Brain microvascular endothelial cell (primary cell): ENCODE measurements at regions not wholly inside any gene's neighbourhood (a gene's known extent, or its start where the extent isn't known, plus 50 kb on each side); places are given as distances from the start of the nearest gene placed in this dataset.

ENCODE experiments used
- DNase-seq: peaks from one replicate; pipeline ENCODE4 v3.0.0-alpha.2; 2020
- H3K27ac ChIP-seq: fragments of 250-450 bp; sonication (Bioruptor Pico); 2 replicates; pipeline ENCODE4 v1.5.1; 2020; ENCODE audit warnings: mild to moderate bottlenecking, moderate library complexity
- H3K27me3 ChIP-seq: fragments of 250-450 bp; sonication (Bioruptor Pico); replicated peaks from 2 replicates; pipeline ENCODE4 v1.5.1; 2020; ENCODE audit warnings: mild to moderate bottlenecking
- H3K36me3 ChIP-seq: fragments of 250-450 bp; sonication (Bioruptor Pico); replicated peaks from 2 replicates; pipeline ENCODE4 v1.5.1; 2020; ENCODE audit warnings: mild to moderate bottlenecking
- H3K4me3 ChIP-seq: 2 replicates; pipeline ENCODE4 v1.5.1; 2011; ENCODE audit warnings: low read depth, mild to moderate bottlenecking, control low read depth, low read length, moderate library complexity
- in situ Hi-C: cut with HindIII; loops from 2 replicates; pipeline ENCODE4 v1.10.0; 2017; ENCODE audit warnings: low sequenced_read_pairs, low pct_ligation_motif_present
- TF ChIP-seq, protein P1 (sequence below): IDR thresholded peaks from 2 replicates; pipeline ENCODE4 v1.5.1; 2011; ENCODE audit warnings: low read depth, mild to moderate bottlenecking, moderate library complexity, low read length, control low read depth, inconsistent platforms; ENCODE audit errors: missing control alignments

DNA sequence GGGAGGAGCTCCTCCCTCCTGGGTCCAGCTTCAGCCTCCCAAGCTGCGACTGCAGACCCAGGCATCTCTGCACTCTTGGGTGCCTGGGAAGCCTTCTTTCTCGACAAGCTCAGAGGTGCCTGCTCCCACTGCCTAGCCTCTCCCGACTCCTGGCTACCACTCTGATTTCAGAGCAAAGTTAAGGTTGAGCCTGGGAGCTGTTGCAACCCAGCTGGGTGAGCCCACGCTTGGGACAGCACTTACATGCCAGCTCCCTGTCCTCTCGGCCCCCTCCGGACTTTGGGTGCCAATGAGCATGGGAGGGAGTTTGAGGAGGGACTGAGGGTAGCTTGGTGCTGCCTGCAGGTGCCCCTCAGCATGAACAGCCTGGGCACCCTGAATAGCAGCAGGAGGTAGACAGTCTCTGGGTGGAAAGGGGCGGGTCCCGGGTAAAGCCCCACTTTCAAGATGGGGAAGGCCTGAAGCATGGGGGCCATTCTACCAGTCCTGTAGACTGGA, 1383.4 kb upstream of the PCDH20 start:
- TF ChIP-seq, protein P1, sequence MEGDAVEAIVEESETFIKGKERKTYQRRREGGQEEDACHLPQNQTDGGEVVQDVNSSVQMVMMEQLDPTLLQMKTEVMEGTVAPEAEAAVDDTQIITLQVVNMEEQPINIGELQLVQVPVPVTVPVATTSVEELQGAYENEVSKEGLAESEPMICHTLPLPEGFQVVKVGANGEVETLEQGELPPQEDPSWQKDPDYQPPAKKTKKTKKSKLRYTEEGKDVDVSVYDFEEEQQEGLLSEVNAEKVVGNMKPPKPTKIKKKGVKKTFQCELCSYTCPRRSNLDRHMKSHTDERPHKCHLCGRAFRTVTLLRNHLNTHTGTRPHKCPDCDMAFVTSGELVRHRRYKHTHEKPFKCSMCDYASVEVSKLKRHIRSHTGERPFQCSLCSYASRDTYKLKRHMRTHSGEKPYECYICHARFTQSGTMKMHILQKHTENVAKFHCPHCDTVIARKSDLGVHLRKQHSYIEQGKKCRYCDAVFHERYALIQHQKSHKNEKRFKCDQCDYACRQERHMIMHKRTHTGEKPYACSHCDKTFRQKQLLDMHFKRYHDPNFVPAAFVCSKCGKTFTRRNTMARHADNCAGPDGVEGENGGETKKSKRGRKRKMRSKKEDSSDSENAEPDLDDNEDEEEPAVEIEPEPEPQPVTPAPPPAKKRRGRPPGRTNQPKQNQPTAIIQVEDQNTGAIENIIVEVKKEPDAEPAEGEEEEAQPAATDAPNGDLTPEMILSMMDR, result no peak
- no peaks in the 10 kb centered on the region for H3K27me3 ChIP-seq
- in situ Hi-C loops, result no loop called here
- no peaks in the 10 kb centered on the region for H3K36me3 ChIP-seq
- no peak overlapping the region for H3K27ac ChIP-seq
- no peak overlapping the region for H3K4me3 ChIP-seq
- no peak for DNase-seq

DNA sequence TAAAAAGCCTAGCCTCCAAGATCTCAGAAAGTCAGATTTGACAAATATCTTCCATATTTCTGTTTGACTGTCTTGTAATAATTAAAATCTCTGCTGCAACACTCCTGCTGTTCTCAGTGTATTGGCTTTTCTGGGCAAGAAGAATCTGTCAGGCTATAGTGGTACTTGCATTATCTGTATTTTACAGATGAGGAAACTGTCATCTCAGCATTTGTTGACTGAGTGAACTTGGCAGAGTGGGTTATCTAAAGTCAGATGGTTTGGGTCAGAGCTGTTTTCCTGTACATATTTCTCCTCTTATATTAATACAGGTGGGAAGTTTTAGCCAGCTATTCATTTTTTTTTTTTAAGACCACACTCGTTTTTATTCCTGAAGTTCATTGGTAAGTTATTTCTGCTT, 1378.2 kb upstream of the PCDH20 start:
- Histone ChIP-seq H3K4me3 (no peak overlapping the region), H3K36me3 (no peaks in the 10 kb centered on the region), H3K27ac (no peak overlapping the region), H3K27me3 (no peaks in the 10 kb centered on the region)
- in situ Hi-C loops, result no loop called here
- TF ChIP-seq, protein P1, result no peak
- no peak for DNase-seq

DNA sequence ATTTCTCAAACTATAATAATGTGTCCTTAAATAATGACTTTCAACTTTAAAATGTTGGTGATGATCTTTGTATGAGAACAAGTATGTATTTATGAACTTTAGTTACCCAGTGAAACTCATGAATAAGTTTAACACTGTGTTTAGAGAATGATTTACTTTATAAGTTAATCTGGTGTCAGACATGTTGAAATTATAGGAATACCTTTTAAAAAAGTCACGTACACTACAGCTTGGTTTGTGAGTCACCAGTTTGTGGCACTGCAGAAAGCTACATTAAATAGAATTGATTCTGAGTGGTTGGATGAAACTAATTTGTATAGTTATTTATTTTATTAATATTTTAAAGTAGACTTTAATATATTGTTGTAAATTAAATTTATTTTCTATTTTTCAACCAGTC, 1366.2 kb upstream of the PCDH20 start:
- no peak overlapping the region for H3K4me3 ChIP-seq
- H3K27me3 ChIP-seq, result no peaks in the 10 kb centered on the region
- no peak for DNase-seq
- no peaks in the 10 kb centered on the region for H3K36me3 ChIP-seq
- H3K27ac ChIP-seq, result no peak overlapping the region
- in situ Hi-C loops, result no loop called here
- TF ChIP-seq, protein P1, result no peak

DNA sequence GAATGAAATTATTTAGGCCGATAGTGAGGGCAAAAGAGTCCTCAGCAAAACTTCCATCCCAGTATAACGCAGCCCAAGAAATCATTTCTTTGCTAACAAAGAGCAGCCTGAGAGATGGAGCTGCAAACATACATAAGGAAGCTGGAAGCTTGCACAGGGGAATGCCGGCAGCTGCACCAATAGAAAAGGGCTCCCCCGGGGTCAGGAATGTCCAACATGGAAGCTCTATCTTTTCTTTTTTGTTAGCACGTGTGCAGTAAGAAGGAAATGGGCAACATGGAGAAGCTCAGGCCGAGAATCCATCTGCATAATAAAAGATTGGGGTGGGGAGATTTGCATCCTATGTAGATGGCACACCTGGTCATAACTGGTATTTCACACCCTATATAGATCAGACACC, 1363.5 kb upstream of the PCDH20 start:
- no peak for DNase-seq
- in situ Hi-C loops, result no loop called here
- H3K27me3 ChIP-seq, result no peaks in the 10 kb centered on the region
- H3K36me3 ChIP-seq, result no peaks in the 10 kb centered on the region
- no peak overlapping the region for H3K27ac ChIP-seq
- TF ChIP-seq, protein P1, result no peak
- H3K4me3 ChIP-seq, result no peak overlapping the region

DNA sequence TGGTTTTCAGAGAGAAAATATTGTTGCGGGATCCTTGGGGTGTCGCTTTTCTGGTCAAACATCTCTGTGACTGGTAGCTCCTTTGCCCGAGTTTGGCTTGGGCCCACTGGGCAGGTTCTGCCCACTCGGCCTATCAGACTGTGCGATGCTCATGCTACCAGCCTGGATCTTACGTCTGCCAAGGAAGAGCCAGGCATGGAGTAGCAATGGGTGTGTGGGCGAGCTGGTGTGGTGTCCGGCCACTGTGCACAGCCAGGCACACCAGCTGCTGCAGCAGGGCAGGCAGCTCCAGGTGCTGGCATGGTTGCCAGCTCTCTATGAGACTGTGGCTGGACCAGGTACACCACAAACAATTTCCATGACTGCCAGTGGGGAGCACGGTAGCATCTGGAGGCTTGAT, 1351.8 kb upstream of the PCDH20 start:
- in situ Hi-C loops, result no loop called here
- TF ChIP-seq, protein P1, result no peak
- Histone ChIP-seq H3K27me3 (no peaks in the 10 kb centered on the region), H3K4me3 (no peak overlapping the region), H3K36me3 (no peaks in the 10 kb centered on the region), H3K27ac (no peak overlapping the region)
- no peak for DNase-seq

DNA sequence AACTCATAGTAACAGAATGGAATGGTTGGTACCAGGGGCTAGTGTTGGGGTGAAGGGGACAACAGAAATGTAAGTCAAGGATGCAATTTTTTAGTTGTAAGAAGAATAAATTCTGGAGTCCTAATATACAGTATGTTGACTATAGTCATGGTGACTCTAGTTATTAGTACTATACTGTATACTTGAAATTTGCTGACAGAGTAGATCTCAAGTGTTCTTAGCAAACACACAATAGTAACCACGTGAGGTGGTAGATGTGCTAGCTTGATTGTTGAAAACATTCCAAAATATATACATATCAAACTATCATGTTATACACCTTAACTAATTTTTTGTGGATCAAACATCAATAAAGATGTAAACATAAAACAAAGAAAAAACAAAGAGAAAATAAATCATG, 1345.1 kb upstream of the PCDH20 start:
- Histone ChIP-seq H3K4me3 (no peak overlapping the region), H3K27ac (no peak overlapping the region), H3K36me3 (no peaks in the 10 kb centered on the region), H3K27me3 (no peaks in the 10 kb centered on the region)
- TF ChIP-seq, protein P1, result no peak
- no peak for DNase-seq
- in situ Hi-C loops, result no loop called here
